ENCODE measurements at regions not wholly inside any gene's neighbourhood (a gene's known extent, or its start where the extent isn't known, plus 50 kb on each side); places are given as distances from the start of the nearest gene placed in this dataset.

- TF ChIP-seq ZBTB43 (CRISPR knock-in tag; IDR thresholded peaks at IDR 0.05) (no peak), SOX15 (CRISPR knock-in tag; IDR thresholded peaks at IDR 0.05) (no peak), CTCF (IDR thresholded peaks at IDR 0.05) (no peak), JUN (CRISPR knock-in tag; IDR thresholded peaks at IDR 0.05) (no peak), PRDM15 (CRISPR knock-in tag; IDR thresholded peaks at IDR 0.05) (no peak), MAX (CRISPR knock-in tag; IDR thresholded peaks at IDR 0.05) (no peak)
Observed at GRCh38 chr5:45195026-45195425, 386.3 kb downstream of the MRPS30 start.

Measured in WTC11 (cell line).